ENCODE measurements at regions not wholly inside any gene's neighbourhood (a gene's known extent, or its start where the extent isn't known, plus 50 kb on each side); places are given as distances from the start of the nearest gene placed in this dataset.
A peak's percentile ranks its signal among the peaks of the same experiment; 100 is the strongest.

DNA sequence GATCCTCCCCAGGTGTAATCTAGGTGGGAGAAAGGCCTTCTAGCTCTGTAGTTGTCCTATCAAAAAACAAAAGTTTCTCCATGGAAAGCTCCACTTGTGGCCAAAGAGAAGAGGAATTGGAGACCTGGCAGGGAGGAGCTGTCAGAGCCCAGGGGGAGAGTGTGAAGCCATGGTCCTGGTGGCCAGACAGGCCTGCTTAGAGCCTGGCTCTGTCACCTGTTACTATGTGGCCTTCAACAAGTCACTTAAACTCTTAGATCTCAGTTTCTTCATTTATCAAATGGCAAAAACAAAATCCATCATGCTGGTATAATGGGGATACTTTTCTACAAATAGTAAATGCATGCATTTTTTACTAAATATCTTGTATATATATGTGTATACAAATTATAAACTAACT lies 59.0 kb upstream of the NFE2L3 start:
- ChIA-PET CTCF (interaction anchor here (1.0 to 6.3 kb wide), 14 partner anchors 8 to 273 kb away, joined by 3 to 222 read pairs (median 6); partner anchors contain the start of genes CBX3, HNRNPA2B1 and NFE2L3), POLR2A (interaction anchor here (0.9 to 13.6 kb wide), 7 partner anchors 8 to 103 kb away, joined by 3 to 187 read pairs (median 3); partner anchors contain the start of genes CBX3, HNRNPA2B1 and NFE2L3)
- H3K4me3 Mint-ChIP-seq, result no peak overlapping the region

DNA sequence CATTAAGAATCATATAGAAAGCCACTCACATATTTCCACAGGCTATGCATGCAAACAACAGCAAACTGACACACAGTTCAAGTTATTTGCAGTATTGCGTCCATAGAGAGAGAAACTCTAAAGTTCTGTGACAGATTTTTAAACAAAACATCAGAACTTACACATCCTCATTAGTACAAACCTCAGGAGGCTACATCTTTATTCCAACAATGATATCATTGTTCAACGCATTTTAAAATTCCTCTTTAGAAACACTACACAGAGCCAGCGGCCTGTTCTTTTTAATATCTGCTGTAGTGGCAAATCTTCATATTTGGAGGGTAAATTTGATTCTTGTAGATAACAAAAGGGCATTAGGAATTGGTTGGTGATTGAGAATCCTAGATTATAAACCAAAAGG lies 55.9 kb upstream of the NFE2L3 start:
- POLR2A ChIA-PET, result interaction anchor here (13.6 kb wide), 1 partner anchor 100 kb away, joined by 187 read pairs; the partner anchor contains the start of genes CBX3 and HNRNPA2B1
- Mint-ChIP-seq H3K27me3 (ENCODE audit: low read depth) (no peaks in the 10 kb centered on the region), H3K9me3 (ENCODE audit: insufficient read depth) (no peaks in the 10 kb centered on the region), H3K4me3 (no peak overlapping the region), H3K27ac (no peak overlapping the region), H3K36me3 (ENCODE audit: low read depth) (no peaks in the 10 kb centered on the region), H3K4me1 (ENCODE audit: low read depth) (peaks cover 46% of the 10 kb centered on the region)
- ATAC-seq, result no peak
- CTCF ChIA-PET, result no interaction called here
- DNase-seq, result no peak

More for the DNA sequence above, 59.0 kb upstream of the NFE2L3 start:
- DNase-seq (no peak), ATAC-seq (no peak)
- Mint-ChIP-seq H3K9me3 (ENCODE audit: insufficient read depth) (no peaks in the 10 kb centered on the region), H3K36me3 (ENCODE audit: low read depth) (no peaks in the 10 kb centered on the region), H3K4me1 (ENCODE audit: low read depth) (peaks cover 45% of the 10 kb centered on the region), H3K27me3 (ENCODE audit: low read depth) (no peaks in the 10 kb centered on the region), H3K27ac (no peak overlapping the region)

DNA sequence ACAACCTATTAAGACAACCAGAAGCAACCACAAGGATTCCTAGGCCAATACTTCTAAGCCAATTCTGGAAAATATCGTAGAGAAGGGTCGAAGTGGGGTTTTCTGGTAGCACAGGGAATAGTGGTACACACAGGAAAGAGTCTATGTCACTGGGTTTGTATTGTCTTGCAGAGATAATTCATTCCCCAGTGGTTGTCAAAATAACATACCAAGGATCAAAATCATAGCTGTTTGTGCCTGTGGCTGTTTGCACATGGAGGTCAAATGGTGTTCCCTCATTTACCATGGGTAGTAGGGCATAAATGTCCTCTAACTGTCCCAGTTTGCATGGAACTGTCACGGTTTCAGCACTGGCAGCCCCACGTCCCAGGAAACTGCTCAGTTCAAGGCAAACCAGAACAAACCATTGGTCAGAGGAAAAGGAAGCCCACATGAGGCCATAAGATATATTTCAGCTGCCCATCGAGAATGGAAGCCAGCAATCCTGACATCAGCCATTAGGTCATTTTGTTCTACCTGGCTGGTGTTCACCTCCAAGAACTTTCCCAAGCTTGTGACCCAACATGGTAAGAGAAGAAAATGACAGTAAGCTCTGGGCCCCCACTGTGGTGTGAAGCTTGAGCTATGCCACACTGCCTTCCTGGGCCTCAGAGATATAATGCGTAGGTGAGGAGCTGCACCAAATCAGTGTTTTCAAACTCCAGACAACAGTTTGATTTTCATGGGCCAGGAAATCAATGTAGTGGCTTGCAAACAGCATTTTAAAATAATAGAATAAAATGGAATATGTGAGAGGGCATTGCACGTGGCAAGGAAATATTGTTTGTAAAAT lies 53.9 kb upstream of the NFE2L3 start:
- H3K36me3 Mint-ChIP-seq (ENCODE audit: low read depth), result no peaks in the 10 kb centered on the region
- no peaks in the 10 kb centered on the region for H3K27me3 Mint-ChIP-seq (ENCODE audit: low read depth)
- DNase-seq, result no peak
- no peaks in the 10 kb centered on the region for H3K9me3 Mint-ChIP-seq (ENCODE audit: insufficient read depth)
- CTCF ChIA-PET, result interaction anchor here (1.0 to 2.1 kb wide), 10 partner anchors 9 to 267 kb away, joined by 3 to 7 read pairs (median 5); partner anchors contain the start of gene NFE2L3
- no peak overlapping the region for H3K4me3 Mint-ChIP-seq
- H3K4me1 Mint-ChIP-seq (ENCODE audit: low read depth), result peaks cover 45% of the 10 kb centered on the region
- POLR2A ChIA-PET, result interaction anchor here (0.7 to 1.8 kb wide), 12 partner anchors 8 to 103 kb away, joined by 3 to 10 read pairs (median 4); partner anchors contain the start of genes CBX3 and NFE2L3
- no peak for ATAC-seq
- H3K27ac Mint-ChIP-seq, result peak overlapping the region; percentile 67

DNA sequence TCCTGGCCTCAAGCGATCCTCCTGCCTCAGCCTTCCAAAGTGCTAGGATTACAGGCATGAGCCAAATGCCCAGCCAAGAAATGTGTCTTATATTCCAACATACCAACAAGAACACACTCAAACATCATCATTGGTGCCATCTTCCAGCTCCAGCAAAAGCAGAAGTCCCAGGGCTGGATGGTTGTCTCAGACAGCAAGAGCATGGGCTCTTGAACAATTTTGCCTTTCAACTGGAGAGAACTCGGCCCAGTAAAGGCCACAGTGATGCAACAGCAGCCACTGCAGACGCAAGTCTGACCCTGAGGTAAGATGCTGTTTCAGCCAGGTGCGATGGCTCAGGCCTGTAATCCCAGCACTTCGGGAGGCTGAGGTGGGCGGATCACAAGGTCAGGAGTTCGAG lies 52.8 kb upstream of the NFE2L3 start:
- ATAC-seq (no peak), DNase-seq (no peak)
- Mint-ChIP-seq H3K27me3 (ENCODE audit: low read depth) (no peaks in the 10 kb centered on the region), H3K27ac (no peak overlapping the region), H3K36me3 (ENCODE audit: low read depth) (no peaks in the 10 kb centered on the region), H3K4me1 (ENCODE audit: low read depth) (peaks cover 45% of the 10 kb centered on the region), H3K4me3 (no peak overlapping the region), H3K9me3 (ENCODE audit: insufficient read depth) (no peaks in the 10 kb centered on the region)
- ChIA-PET CTCF (interaction anchor here (1.7 to 2.1 kb wide), 3 partner anchors 58 to 206 kb away, joined by 4 to 7 read pairs (median 5); no protein-coding TSS in a partner anchor), POLR2A (interaction anchor here (1.1 to 1.8 kb wide), 5 partner anchors 53 to 101 kb away, joined by 3 to 10 read pairs (median 4); partner anchors contain the start of gene NFE2L3)

DNA sequence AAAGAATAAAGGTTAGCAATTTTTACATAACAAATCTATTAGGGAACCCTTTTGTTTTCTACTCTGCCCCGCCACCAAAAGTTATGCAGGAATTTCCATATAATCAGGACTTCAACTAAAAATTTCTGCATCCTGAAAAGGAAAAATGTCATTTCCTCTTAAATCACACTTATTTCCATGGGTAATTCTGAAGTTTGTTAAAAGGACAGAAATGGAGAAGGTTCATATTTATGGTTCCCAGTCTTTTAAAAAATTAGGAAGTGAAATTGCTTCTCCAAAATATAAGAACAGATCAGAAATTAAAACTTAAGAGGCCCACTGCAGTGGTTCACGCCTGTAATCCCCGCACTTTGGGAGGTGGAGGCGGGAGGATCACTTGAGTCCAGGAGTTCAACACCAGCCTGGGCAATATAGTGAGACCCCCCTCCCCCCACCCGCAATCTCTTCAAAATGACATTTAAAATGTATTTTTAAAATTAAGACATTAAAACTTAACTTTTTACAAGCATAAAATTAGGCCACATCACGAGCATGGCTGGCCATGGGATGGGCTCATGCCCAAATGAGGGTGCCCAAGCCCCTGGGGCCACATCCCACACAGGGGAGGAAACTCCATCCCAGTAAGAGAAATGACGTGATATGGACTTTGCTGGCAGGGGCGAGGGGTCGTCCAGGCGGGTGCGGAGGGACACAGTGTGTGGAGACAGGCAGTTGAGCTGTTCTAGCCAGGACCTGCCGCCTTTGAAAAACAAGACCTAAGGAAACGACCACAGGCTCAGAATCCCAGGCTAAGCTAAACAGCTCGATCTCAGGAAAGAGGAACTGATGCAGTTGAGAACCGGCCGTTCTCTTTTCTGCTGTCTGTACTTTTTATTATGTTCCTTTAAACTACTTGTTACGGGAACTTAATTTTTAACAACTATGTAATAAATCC lies 51.3 kb upstream of the NFE2L3 start:
- Mint-ChIP-seq H3K36me3 (ENCODE audit: low read depth) (no peaks in the 10 kb centered on the region), H3K4me1 (ENCODE audit: low read depth) (peaks cover 45% of the 10 kb centered on the region), H3K4me3 (no peak overlapping the region), H3K27me3 (ENCODE audit: low read depth) (no peaks in the 10 kb centered on the region), H3K9me3 (ENCODE audit: insufficient read depth) (no peaks in the 10 kb centered on the region), H3K27ac (no peak overlapping the region)
- DNase-seq (no peak), ATAC-seq (no peak)
- CTCF ChIA-PET, result interaction anchor here (1.4 to 1.6 kb wide), 2 partner anchors 8 to 10 kb away, joined by 3 to 11 read pairs; no protein-coding TSS in a partner anchor
- POLR2A ChIA-PET, result interaction anchor here (0.6 to 1.5 kb wide), 3 partner anchors 8 to 91 kb away, joined by 3 read pairs; no protein-coding TSS in a partner anchor

DNA sequence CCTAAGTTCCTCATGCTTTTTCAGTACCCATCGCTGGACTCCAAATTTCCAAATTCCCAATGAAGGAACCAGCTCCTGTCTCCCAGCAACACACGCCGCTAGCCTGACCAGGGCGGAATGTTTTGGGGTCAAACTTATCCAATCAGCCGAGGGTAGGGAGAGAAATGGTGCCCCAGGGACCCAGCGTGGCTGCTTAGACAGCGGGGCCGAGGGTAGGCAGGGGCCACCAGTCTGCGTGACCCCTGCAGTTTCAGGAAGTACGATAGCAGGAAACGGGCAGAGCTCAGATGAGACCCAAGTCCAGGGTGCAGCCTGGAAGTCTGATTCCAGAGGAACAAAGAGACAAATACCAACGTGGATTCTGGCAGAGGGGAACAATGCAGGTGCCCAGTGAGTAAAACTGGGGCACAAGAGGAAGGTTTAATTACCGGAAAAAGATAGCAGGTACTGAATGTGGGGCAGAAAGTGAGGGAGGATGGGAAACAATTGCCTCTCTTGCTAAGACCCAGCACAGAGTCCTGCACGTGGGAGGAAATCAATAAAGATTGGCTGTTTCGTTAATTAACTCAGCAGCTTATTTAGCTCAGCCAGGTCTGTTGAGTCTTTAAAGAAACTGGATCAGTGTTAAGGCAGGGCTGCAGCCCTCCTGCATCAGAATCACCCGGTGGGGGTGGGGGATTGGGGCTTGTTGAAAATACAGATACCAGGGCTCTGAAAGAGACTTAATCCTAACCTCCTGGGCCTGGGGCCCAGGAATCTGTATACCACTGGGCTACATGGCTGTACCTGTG lies 50.4 kb upstream of the NFE2L3 start:
- peak overlapping the region; percentile 78 for H3K27ac Mint-ChIP-seq
- DNase-seq (no peak), ATAC-seq (no peak)
- ChIA-PET POLR2A (interaction anchor here (0.6 to 1.5 kb wide), 4 partner anchors 9 to 90 kb away, joined by 3 to 4 read pairs (median 3); partner anchors contain the start of gene NFE2L3), CTCF (interaction anchor here (1.4 to 1.6 kb wide), 2 partner anchors 9 to 11 kb away, joined by 3 to 11 read pairs; no protein-coding TSS in a partner anchor)
- H3K27me3 Mint-ChIP-seq (ENCODE audit: low read depth), result no peaks in the 10 kb centered on the region
- peaks cover 39% of the 10 kb centered on the region for H3K4me1 Mint-ChIP-seq (ENCODE audit: low read depth)
- H3K4me3 Mint-ChIP-seq, result peak overlapping the region; percentile 40
- H3K36me3 Mint-ChIP-seq (ENCODE audit: low read depth), result no peaks in the 10 kb centered on the region
- H3K9me3 Mint-ChIP-seq (ENCODE audit: insufficient read depth), result no peaks in the 10 kb centered on the region

DNA sequence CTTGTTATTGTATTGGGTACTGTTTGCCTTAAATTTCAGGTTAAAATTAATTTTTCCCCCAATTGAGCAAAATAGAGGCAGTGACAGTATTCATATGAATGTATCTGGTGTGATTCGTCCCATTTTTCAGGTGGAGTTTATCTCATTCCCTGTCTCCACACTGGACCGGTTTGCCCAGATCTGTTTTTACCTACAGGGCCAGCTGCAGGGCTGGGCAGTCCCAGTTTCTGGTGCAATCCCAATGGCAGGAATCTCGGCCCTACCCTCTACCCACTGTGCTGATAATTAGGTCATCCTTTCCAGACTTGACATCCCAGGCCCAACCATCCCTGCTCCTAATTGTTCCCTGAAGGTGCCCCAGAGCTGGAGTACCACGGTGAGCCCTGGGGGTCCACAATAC lies 49.8 kb upstream of the NFE2L3 start:
- Mint-ChIP-seq H3K4me3 (peak overlapping the region; percentile 8), H3K27ac (no peak overlapping the region), H3K36me3 (ENCODE audit: low read depth) (no peaks in the 10 kb centered on the region), H3K27me3 (ENCODE audit: low read depth) (no peaks in the 10 kb centered on the region), H3K4me1 (ENCODE audit: low read depth) (peaks cover 33% of the 10 kb centered on the region), H3K9me3 (ENCODE audit: insufficient read depth) (no peaks in the 10 kb centered on the region)
- POLR2A ChIA-PET, result interaction anchor here (1.1 to 1.5 kb wide), 2 partner anchors 9 to 50 kb away, joined by 3 to 4 read pairs; partner anchors contain the start of gene NFE2L3
- ATAC-seq, result no peak
- CTCF ChIA-PET, result interaction anchor here (1.6 kb wide), 1 partner anchor 9 kb away, joined by 3 read pairs; no protein-coding TSS in a partner anchor
- DNase-seq, result no peak

Small RNA genes in the stretch of these regions (microRNA-seq; reads per million reads assigned to microRNA genes)
- gene MIR148A, result 184 reads per million, percentile 68 among the genes with 10 or more reads in this experiment
